Hepatocyte (in vitro differentiated cells): ENCODE measurements at regions not wholly inside any gene's neighbourhood (a gene's known extent, or its start where the extent isn't known, plus 50 kb on each side); places are given as distances from the start of the nearest gene placed in this dataset.
A peak's percentile ranks its signal among the peaks of the same experiment; 100 is the strongest.
"Not testable (repeated sequence)": the region's sequence is repeated elsewhere in the genome, so short reads cannot be mapped to it uniquely, and the experiment has no call there.

ENCODE experiments used
- DNase-seq: peaks from one replicate; pipeline ENCODE4 v3.0.0-alpha.2; 2016; ENCODE audit warnings: low spot score
- H2AFZ ChIP-seq: fragments of 200-600 bp; sonication (generic); 2 replicates; pipeline ENCODE4 v1.6.0; 2016; ENCODE audit warnings: antibody characterized with exemption, mild to moderate bottlenecking
- H3K27ac ChIP-seq: fragments of 200-600 bp; sonication (generic); 2 replicates; pipeline ENCODE4 v1.5.1; 2016; ENCODE audit warnings: mild to moderate bottlenecking
- H3K27me3 ChIP-seq: fragments of 200-600 bp; sonication (generic); 2 replicates; pipeline ENCODE4 v1.6.1; 2016
- H3K36me3 ChIP-seq: fragments of 200-600 bp; sonication (generic); replicated peaks from 2 replicates; pipeline ENCODE4 v1.5.1; 2016; ENCODE audit warnings: low read depth; ENCODE audit not compliant: insufficient read depth
- H3K4me1 ChIP-seq: fragments of 200-600 bp; sonication (generic); 2 replicates; pipeline ENCODE4 v1.5.1; 2016; ENCODE audit warnings: mild to moderate bottlenecking, moderate library complexity; ENCODE audit not compliant: insufficient read depth
- H3K4me2 ChIP-seq: fragments of 200-600 bp; sonication (generic); 2 replicates; pipeline ENCODE4 v1.6.0; 2016
- H3K4me3 ChIP-seq: fragments of 200-600 bp; sonication (generic); 2 replicates; pipeline ENCODE4 v1.5.1; 2016; ENCODE audit warnings: mild to moderate bottlenecking
- H3K79me2 ChIP-seq: fragments of 200-600 bp; sonication (generic); 2 replicates; pipeline ENCODE4 v1.6.0; 2017; ENCODE audit warnings: mild to moderate bottlenecking
- H3K9me2 ChIP-seq: fragments of 200-600 bp; sonication (generic); replicated peaks from 2 replicates; pipeline ENCODE4 v1.6.0; 2017; ENCODE audit warnings: mild to moderate bottlenecking; ENCODE audit not compliant: insufficient read depth
- H3K9me3 ChIP-seq: fragments of 200-600 bp; sonication (generic); 2 replicates; pipeline ENCODE4 v1.5.1; 2016; ENCODE audit warnings: low read depth, mild to moderate bottlenecking
- H4K20me1 ChIP-seq: fragments of 200-600 bp; sonication (generic); 2 replicates; pipeline ENCODE4 v1.6.0; 2016; ENCODE audit warnings: mild to moderate bottlenecking; ENCODE audit not compliant: insufficient read depth, poor library complexity, severe bottlenecking
- EZH2 ChIP-seq: fragments of 200-600 bp; sonication (generic); IDR thresholded peaks from 2 replicates; pipeline ENCODE4 v1.6.1; 2016; ENCODE audit warnings: antibody characterized with exemption, mild to moderate bottlenecking, borderline replicate concordance
- EZH2phosphoT487 ChIP-seq: fragments of 200-600 bp; sonication (generic); IDR thresholded peaks from one replicate; pipeline ENCODE4 v1.6.1; 2018; ENCODE audit warnings: antibody characterized with exemption, mild to moderate bottlenecking, low read depth, moderate library complexity; ENCODE audit not compliant: unreplicated experiment, severe bottlenecking
- WGBS: methylation state at CpG from one replicate; pipeline ENCODE4 v1.1.6; 2016; ENCODE audit warnings: low lambda C conversion rate; ENCODE audit errors: missing lambda C conversion rate; 5-methylcytosine and 5-hydroxymethylcytosine counted together
- TF ChIP-seq, protein P1 (sequence below): fragments of 200-600 bp; sonication (generic); IDR thresholded peaks from 2 replicates; pipeline ENCODE4 v1.5.1; 2016; ENCODE audit warnings: antibody characterized with exemption, mild to moderate bottlenecking; ENCODE audit not compliant: poor library complexity

DNA sequence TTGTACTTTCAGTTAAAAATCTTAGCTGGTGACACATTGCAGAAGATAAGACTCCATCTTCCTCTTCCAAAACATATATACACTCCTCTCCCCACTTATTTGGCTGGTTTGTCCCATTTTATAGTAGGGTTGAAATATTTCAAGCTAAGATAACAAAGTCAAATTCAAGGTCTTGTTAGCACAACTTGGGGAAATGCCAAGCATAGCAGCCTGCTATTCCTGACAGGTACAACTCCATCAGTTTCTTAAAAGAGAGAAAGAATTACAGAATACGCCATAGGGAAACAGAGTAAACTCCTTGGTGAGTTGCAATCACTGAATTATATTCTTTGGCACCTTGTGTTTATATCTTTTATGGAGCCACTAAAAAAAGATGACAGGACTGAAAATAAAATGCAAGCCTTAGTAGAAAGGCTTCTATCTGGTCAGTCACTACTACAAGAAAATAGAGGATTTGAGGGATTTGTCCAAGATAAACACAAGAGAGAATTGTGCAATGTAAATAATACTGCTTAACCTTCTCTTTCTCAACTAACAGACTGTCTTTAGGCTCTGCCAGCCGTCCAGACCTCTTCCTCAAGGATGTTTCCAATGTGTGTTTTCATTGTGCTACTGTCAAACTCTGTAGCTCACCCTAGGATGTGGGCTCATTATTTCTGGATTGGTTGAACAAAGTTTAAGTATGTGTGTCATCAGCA, 170.3 kb downstream of the VEGFC start:
- DNase-seq, result no peak
- Histone ChIP-seq H3K9me2 (no peaks in the 10 kb centered on the region), H3K36me3 (no peaks in the 10 kb centered on the region), H3K4me1 (peaks cover 5% of the 10 kb centered on the region), H3K9me3 (no peaks in the 10 kb centered on the region), H3K4me3 (no peak overlapping the region), H3K79me2 (no peaks in the 10 kb centered on the region), H4K20me1 (no peaks in the 10 kb centered on the region), H3K4me2 (peak overlapping the region; percentile 35), H3K27me3 (no peaks in the 10 kb centered on the region), H3K27ac (no peak overlapping the region), H2AFZ (no peak overlapping the region)
- WGBS, result 29% methylated on average over 2 of the region's 2 CpGs
- no peak for TF ChIP-seq EZH2phosphoT487
- TF ChIP-seq, protein P1, sequence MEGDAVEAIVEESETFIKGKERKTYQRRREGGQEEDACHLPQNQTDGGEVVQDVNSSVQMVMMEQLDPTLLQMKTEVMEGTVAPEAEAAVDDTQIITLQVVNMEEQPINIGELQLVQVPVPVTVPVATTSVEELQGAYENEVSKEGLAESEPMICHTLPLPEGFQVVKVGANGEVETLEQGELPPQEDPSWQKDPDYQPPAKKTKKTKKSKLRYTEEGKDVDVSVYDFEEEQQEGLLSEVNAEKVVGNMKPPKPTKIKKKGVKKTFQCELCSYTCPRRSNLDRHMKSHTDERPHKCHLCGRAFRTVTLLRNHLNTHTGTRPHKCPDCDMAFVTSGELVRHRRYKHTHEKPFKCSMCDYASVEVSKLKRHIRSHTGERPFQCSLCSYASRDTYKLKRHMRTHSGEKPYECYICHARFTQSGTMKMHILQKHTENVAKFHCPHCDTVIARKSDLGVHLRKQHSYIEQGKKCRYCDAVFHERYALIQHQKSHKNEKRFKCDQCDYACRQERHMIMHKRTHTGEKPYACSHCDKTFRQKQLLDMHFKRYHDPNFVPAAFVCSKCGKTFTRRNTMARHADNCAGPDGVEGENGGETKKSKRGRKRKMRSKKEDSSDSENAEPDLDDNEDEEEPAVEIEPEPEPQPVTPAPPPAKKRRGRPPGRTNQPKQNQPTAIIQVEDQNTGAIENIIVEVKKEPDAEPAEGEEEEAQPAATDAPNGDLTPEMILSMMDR, result no peak
- TF ChIP-seq EZH2, result no peak

GRCh38 chr4:176624983-176625610, 167.6 kb downstream of the VEGFC start:
- H3K9me3 ChIP-seq, H3K4me1 ChIP-seq, H3K27me3 ChIP-seq, DNase-seq, H2AFZ ChIP-seq, H3K9me2 ChIP-seq, H3K27ac ChIP-seq, H3K79me2 ChIP-seq, H3K36me3 ChIP-seq, H3K4me3 ChIP-seq, H4K20me1 ChIP-seq, H3K4me2 ChIP-seq: not testable (repeated sequence)
- WGBS, result 96% methylated on average over 22 of the region's 37 CpGs

- Histone ChIP-seq H2AFZ (no peak overlapping the region), H3K4me3 (no peak overlapping the region), H3K79me2 (no peaks in the 10 kb centered on the region), H3K9me3 (no peaks in the 10 kb centered on the region), H3K9me2 (no peaks in the 10 kb centered on the region), H4K20me1 (no peaks in the 10 kb centered on the region), H3K4me1 (no peaks in the 10 kb centered on the region), H3K27me3 (no peaks in the 10 kb centered on the region), H3K4me2 (no peak overlapping the region), H3K27ac (no peak overlapping the region), H3K36me3 (no peaks in the 10 kb centered on the region)
- 76% methylated on average over 4 of the region's 4 CpGs for WGBS
- DNase-seq, result no peak
- TF ChIP-seq, protein P1, result no peak
- no peak for TF ChIP-seq EZH2
- TF ChIP-seq EZH2phosphoT487, result no peak
These were observed 164.8 kb downstream of the VEGFC start for GRCh38 chr4:176627916-176628315.

- TF ChIP-seq, protein P1, result no peak
- TF ChIP-seq EZH2 (no peak), EZH2phosphoT487 (no peak)
- no peak overlapping the region for H3K4me3 ChIP-seq
- H3K9me2 ChIP-seq, result no peaks in the 10 kb centered on the region
- DNase-seq, result no peak
- no peaks in the 10 kb centered on the region for H3K4me1 ChIP-seq
- no peak overlapping the region for H2AFZ ChIP-seq
- H3K36me3 ChIP-seq, result no peaks in the 10 kb centered on the region
- no peaks in the 10 kb centered on the region for H3K27me3 ChIP-seq
- H3K27ac ChIP-seq, result no peak overlapping the region
- H3K79me2 ChIP-seq, result no peaks in the 10 kb centered on the region
- no peaks in the 10 kb centered on the region for H3K9me3 ChIP-seq
- no peak overlapping the region for H3K4me2 ChIP-seq
- no peaks in the 10 kb centered on the region for H4K20me1 ChIP-seq
These were observed 161.1 kb downstream of the VEGFC start for GRCh38 chr4:176631611-176632010.
